ENCODE measurements at regions not wholly inside any gene's neighbourhood (a gene's known extent, or its start where the extent isn't known, plus 50 kb on each side); places are given as distances from the start of the nearest gene placed in this dataset.
A peak's percentile ranks its signal among the peaks of the same experiment; 100 is the strongest.

GRCh38 chr4:143089847-143090246 is 94.9 kb upstream of the USP38 start:
- Histone ChIP-seq H3K4me1 (ENCODE audit: low read depth) (peaks cover 1% of the 10 kb centered on the region), H3K9me3 (peaks cover 10% of the 10 kb centered on the region), H3K4me3 (no peak overlapping the region), H3K36me3 (ENCODE audit: low read depth) (no peaks in the 10 kb centered on the region)
- intact Hi-C loops (cut with DNase I, micrococcal nuclease): no loop called here
- no peak for TF ChIP-seq CTCF (IDR thresholded peaks at IDR 0.05)
- DNase-seq: no peak
- ATAC-seq: no peak

- no peak for TF ChIP-seq CTCF (IDR thresholded peaks at IDR 0.05)
- ATAC-seq (no peak), DNase-seq (no peak)
- Histone ChIP-seq H3K4me3 (no peak overlapping the region), H3K4me1 (ENCODE audit: low read depth) (no peaks in the 10 kb centered on the region), H3K36me3 (ENCODE audit: low read depth) (no peaks in the 10 kb centered on the region), H3K9me3 (peaks cover 10% of the 10 kb centered on the region)
- intact Hi-C loops (cut with DNase I, micrococcal nuclease): no loop called here
These were observed 92.9 kb upstream of the USP38 start for GRCh38 chr4:143091862-143092261.

GRCh38 chr4:143095447-143095846 is 89.3 kb upstream of the USP38 start:
- H3K9me3 ChIP-seq: peaks cover 10% of the 10 kb centered on the region
- DNase-seq (peak in 1 of 3 donors; percentile 9), ATAC-seq (peak; percentile 70)
- no peak overlapping the region for H3K4me3 ChIP-seq
- TF ChIP-seq CTCF (IDR thresholded peaks at IDR 0.05): no peak
- no peaks in the 10 kb centered on the region for H3K36me3 ChIP-seq (ENCODE audit: low read depth)
- H3K4me1 ChIP-seq (ENCODE audit: low read depth): no peaks in the 10 kb centered on the region
- intact Hi-C loops (cut with DNase I, micrococcal nuclease): no loop called here

GRCh38 chr4:143097751-143098150 is 87.0 kb upstream of the USP38 start:
- no peak overlapping the region for H3K4me3 ChIP-seq
- DNase-seq (peak in 1 of 3 donors; percentile 16), ATAC-seq (peak; percentile 89)
- H3K4me1 ChIP-seq (ENCODE audit: low read depth): no peaks in the 10 kb centered on the region
- intact Hi-C loops (cut with DNase I, micrococcal nuclease): no loop called here
- no peak for TF ChIP-seq CTCF (IDR thresholded peaks at IDR 0.05)
- H3K9me3 ChIP-seq: peaks cover 8% of the 10 kb centered on the region
- no peaks in the 10 kb centered on the region for H3K36me3 ChIP-seq (ENCODE audit: low read depth)

GRCh38 chr4:143099693-143100092 is 85.0 kb upstream of the USP38 start:
- intact Hi-C loops (cut with DNase I, micrococcal nuclease): no loop called here
- H3K4me1 ChIP-seq (ENCODE audit: low read depth): no peaks in the 10 kb centered on the region
- H3K36me3 ChIP-seq (ENCODE audit: low read depth): no peaks in the 10 kb centered on the region
- no peak overlapping the region for H3K4me3 ChIP-seq
- no peak for TF ChIP-seq CTCF (IDR thresholded peaks at IDR 0.05)
- no peak for ATAC-seq
- DNase-seq: no peak
- peaks cover 2% of the 10 kb centered on the region for H3K9me3 ChIP-seq

- no peaks in the 10 kb centered on the region for H3K4me1 ChIP-seq (ENCODE audit: low read depth)
- no peaks in the 10 kb centered on the region for H3K36me3 ChIP-seq (ENCODE audit: low read depth)
- H3K4me3 ChIP-seq: no peak overlapping the region
- no peak for TF ChIP-seq CTCF (IDR thresholded peaks at IDR 0.05)
- H3K9me3 ChIP-seq: no peaks in the 10 kb centered on the region
- no peak for ATAC-seq
- intact Hi-C loops (cut with DNase I, micrococcal nuclease): no loop called here
- DNase-seq: no peak
These were observed 75.3 kb upstream of the USP38 start for GRCh38 chr4:143109376-143109775.

Measured in mucosa of descending colon (tissue), 3 donors.